NCI-H1930 (cell line): ENCODE measurements at regions not wholly inside any gene's neighbourhood (a gene's known extent, or its start where the extent isn't known, plus 50 kb on each side); places are given as distances from the start of the nearest gene placed in this dataset.
"Not testable (repeated sequence)": the region's sequence is repeated elsewhere in the genome, so short reads cannot be mapped to it uniquely, and the experiment has no call there.

ENCODE experiments used
- DNase-seq, 2 experiments: peaks; one replicate each; lab custom pipeline; 2025; lab: John Stamatoyannopoulos, UW

- DNase-seq, result no peak
These were observed 56.0 kb downstream of the EN1 start for GRCh38 chr2:118791483-118791882.

GRCh38 chr2:118786746-118787145 is 60.7 kb downstream of the EN1 start:
- no peak for DNase-seq

DNA sequence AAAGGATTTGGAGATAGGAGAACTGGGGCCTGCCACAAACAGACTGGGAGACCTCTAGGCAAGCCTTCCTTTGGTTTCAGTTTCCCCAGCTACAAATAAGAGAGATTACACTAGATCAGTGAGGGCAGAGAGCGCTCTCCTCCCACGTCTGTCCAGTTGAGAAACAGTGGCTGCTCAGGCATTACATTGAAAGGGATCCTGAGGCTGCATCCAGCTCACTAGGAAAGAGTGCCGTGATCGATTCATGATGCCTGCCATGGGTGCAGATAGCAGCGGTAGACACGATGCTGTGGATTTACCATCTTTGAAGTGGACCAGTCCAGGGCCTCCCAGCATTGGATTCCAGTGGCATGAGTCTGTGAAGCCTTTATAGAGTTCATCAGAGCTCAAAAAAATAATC is 62.6 kb downstream of the EN1 start:
- DNase-seq, result no peak

DNA sequence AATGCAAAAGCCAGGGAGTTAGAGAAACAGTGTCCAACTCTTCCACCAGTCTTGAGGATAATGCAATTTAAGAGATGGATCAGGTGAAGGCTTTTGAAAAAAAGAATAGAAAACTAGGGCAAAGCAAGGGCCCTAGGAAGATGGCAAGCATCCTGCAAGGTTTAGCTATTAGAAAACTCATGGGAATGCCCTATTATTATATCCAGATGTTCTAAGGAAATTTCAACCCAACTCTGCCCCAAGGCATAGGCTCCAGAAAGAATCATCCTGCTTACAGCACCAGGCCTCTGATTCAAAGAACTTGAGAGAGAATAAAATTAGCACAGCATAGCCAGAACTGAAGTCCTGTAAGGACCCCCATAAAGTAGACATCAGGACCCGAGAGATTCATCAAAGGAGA is 68.1 kb downstream of the EN1 start:
- DNase-seq, result no peak

- no peak for DNase-seq
These were observed 72.9 kb downstream of the EN1 start for GRCh38 chr2:118774458-118775133.

GRCh38 chr2:118773826-118774225 is 73.6 kb downstream of the EN1 start:
- no peak for DNase-seq

- no peak for DNase-seq
These were observed 74.8 kb downstream of the EN1 start for GRCh38 chr2:118772487-118773200.

DNA sequence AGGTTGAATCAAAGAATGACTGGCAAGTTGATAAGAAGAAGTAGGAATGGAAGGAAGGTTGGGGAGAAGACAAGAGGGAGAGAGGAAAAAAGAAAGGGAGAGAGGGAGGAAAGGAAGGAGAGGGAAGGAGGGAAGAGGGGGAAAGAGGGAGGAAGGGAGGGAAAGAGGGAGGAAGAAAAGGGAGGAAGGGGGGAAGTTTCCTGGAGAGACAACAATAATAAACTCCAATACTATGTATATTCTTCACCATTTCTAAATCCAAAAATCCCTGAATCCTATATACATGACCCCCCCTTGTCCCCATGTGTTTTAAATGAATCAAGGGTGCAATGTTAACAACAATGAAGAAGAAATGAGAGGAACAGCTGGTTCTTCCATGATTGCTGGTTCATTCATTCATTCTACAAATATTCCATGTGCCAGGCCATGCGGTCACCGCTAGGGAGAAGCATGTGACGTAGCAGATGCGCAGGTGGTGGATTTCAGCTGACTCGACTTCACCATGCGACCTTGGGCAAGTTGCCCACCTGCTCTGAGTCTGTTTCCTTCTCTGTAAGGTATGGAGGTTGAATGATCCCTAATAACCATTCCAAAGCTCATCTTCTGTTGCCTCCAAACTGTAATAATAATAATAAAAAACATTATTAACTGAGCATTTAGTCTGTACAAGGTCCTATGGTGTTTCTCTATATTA is 77.6 kb downstream of the EN1 start:
- DNase-seq, result no peak

DNA sequence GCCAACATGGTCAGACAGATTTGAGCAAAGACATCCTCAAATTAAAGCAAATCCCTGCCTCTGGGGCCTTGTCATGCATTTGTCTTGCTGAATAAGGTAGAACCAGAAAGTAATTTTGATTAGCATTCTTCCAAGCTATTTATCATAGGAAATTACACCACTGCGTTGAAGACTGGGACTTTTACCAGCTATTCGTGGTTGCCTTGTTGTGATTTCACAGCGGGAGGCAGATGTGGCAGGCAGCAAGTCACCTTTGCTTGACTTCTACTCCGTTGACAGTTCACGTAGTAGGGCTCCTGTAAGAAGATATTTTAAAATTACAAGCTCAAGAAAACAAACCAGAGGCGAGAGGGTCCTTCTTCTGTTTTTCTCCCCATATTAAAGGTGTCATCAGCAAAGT is 80.6 kb downstream of the EN1 start:
- no peak for DNase-seq

GRCh38 chr2:118764855-118765254 is 82.6 kb downstream of the EN1 start:
- no peak for DNase-seq

- DNase-seq, result no peak
These were observed 83.7 kb downstream of the EN1 start for GRCh38 chr2:118763797-118764196.

DNA sequence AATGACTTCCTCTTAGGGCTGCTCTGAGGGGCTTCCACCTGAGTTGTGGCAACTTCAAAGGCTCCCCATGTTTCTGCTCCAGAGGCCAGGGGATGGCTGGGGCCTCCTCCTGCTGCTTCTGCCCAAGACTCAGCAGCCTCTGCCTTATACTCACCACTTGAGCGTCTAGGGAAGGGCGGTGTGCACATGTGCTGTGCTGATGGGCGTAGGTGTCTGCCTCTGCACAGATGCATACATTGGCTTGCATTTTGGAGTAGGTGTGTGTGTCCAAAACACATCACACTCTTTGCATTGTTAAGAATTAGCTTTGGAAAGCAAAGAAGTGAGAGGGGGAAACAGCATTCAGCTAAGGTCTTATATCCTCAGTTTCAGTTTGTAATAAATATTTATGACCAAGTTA is 85.2 kb downstream of the EN1 start:
- DNase-seq, result no peak

- no peak for DNase-seq
These were observed 85.7 kb downstream of the EN1 start for GRCh38 chr2:118761771-118762170.

DNA sequence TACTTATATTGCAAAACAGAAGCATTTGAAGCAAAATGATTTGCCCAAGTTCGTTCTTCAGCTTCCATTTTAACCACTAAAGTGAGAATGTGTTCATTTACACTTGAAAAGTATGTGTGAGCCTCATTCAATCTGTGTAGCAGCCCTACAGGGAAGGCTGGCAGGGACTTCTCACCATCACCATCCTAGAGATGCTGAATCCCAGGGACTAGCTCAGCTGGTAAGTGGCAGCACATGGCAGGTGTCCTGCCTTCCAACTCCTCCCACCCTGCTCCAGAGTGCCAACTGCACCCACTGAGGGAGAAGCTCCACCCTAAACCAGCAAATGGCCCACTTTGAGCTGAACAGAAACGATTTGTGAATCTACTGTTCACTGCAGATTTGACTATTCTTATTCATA is 91.5 kb downstream of the EN1 start:
- DNase-seq, result no peak

DNA sequence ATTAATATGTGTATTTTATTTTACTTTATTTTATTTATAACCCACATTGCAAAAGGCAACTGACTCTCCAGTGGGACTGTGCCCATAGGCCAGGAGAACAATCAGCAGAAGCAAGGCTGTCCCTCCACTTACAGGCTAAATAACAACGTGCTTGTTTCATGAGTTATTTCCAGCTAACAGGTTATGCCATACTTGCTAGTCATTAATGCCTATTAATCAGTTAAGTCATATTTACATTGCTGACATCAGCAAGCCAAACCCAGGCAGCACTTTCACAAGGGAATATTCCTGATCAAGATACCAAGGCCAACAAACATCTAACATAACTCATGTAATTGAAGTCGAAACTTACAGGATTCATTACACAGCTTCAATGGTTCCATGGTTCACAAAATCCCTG is 92.1 kb downstream of the EN1 start:
- no peak for DNase-seq

DNA sequence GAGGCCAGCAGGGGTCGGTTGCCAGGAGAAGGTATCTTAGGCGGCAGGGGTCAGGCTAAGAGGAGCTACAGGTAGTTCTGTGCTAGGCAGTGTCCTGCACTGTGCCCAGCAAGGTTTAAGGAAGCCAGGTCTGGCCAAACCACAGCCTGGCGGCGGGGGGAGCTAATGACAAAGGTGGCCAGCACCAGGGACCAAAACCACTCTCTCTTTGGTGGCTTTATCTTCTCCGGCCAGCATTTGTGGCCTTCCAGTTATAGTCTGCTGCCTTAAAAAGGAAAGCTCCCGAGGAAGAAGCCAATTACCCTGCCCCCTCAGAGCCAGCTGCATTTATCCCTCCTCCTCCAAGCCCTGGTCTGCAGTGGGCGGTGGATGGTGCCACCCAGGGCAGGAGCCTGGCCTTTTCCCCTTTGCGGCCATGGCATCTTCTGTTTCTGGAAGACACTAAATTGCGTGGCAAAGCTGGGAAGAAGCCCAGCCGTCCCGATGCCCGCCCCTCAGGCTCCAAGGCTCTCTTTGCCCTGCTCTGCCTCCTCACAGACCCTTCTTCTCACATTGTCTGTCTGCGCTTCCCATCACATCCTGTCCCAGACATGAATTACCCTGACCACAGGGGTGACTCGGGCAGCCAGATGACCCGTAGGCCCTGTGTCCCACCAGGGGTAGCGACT is 94.6 kb downstream of the EN1 start:
- DNase-seq, result no peak

DNA sequence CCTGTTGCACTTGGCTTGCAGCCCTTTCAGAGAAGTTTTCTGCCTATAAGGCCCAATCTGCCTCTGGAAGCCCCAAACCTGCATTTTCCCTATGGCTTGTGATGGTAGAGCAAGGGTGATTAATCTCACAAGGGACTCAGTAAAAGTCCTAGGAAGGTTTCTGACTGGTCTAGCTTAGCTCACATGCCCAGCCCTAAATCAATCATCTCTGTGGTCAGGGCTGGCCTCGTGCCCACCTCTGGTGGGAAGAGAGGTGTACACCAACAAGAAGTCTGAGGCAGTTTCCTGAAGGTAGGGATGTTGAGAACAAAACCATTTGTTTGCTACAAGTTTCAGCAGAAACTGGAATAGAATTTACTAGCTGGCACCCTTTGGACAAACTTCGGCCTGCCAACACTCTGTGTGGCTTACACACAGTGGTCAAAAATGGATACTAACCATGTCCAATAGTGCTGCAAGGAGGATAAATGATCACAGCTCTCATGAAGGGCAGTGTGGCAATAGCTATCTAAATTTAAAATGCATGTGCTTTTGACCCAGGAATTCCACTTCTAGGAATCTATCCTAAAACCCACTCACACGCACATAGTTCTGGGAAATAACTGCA is 96.4 kb downstream of the EN1 start:
- no peak for DNase-seq

DNA sequence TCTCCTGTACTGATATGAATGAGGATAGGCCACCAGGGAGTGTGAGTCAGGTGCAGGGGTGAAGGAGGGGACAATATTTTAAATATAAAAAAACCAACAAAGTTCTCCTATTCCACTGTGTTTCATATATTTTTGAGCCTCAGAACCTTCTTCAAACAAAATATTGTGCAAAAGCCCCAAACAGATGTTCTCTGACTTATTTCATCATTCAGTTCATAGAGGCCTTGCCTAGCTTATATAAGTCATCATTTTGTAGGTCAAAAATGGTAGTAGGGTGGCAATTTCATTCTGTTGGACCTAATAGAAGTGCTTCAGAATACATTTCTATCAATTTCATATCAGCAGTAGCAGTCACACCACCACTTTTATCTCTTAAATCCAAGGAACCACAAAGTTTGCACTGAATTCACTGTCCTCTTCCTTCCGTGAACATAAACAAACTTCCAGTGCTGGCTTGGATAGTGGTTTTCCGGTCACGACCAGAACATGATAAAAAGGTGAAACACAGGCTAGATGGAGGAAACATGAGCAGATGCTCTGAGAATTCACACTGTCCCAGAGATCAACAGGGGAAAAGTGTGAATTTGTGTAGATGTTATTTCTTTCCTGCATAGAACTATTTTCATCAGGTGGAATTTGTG is 99.1 kb downstream of the EN1 start:
- no peak for DNase-seq

- DNase-seq, result no peak
These were observed 99.8 kb downstream of the EN1 start for GRCh38 chr2:118747637-118748036.

DNA sequence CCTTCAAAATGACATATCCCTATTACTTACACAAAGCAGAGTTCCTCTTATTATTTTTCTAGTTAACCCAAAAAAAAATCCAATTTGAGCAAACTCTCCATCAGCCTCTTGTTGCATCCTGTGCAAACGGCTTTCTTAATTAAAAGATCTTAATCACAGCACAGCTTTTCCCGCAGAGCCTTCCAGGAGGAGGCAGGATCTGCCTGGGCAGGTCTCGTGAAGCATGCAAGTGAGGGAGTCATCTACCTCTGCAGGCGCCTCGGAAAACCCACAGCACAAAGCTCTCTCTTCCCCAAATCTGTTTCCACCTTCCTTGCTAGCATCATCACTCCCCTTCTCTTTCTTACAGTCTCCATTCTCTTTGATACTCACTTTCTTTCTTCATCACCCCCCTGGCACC is 100.4 kb downstream of the EN1 start:
- DNase-seq, result no peak

GRCh38 chr2:118744682-118745181 is 102.7 kb downstream of the EN1 start:
- not testable (repeated sequence) for DNase-seq
